Activated T-cell treated with anti-CD3 and anti-CD28 coated beads for 24 hours (primary cell): ENCODE measurements at regions not wholly inside any gene's neighbourhood (a gene's known extent, or its start where the extent isn't known, plus 50 kb on each side); places are given as distances from the start of the nearest gene placed in this dataset.
"Not testable (repeated sequence)": the region's sequence is repeated elsewhere in the genome, so short reads cannot be mapped to it uniquely, and the experiment has no call there.

ENCODE experiments used
- DNase-seq: peaks from one replicate; pipeline ENCODE4 v3.0.0-alpha.2; 2020; ENCODE audit warnings: low read depth

- DNase-seq: no peak
Observed at GRCh38 chr4:72876946-72877345, 192.6 kb downstream of the COX18 start.

GRCh38 chr4:72875545-72875944, 194.0 kb downstream of the COX18 start:
- no peak for DNase-seq

GRCh38 chr4:72875138-72875537, 194.4 kb downstream of the COX18 start:
- no peak for DNase-seq

GRCh38 chr4:72864898-72865297, 204.6 kb downstream of the COX18 start:
- DNase-seq: no peak

DNA sequence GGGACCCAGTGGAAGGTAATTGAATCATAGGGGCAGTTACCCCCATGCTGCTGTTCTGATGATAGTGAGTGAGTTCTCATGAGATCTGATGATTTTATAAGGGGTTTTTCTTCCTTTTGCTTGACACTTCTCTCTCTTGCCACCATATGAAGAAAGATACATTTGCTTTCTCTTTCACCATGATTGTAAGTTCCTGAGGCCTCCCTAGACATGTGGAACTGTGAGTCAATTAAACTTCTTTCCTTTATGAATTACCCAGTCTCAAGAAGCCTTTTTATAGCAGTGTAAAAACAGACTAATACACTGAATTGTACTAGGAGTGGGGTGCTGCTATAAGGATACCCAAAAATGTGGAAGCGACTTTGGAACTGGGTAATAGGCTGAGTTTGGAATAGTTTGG, 205.2 kb downstream of the COX18 start:
- not testable (repeated sequence) for DNase-seq

DNA sequence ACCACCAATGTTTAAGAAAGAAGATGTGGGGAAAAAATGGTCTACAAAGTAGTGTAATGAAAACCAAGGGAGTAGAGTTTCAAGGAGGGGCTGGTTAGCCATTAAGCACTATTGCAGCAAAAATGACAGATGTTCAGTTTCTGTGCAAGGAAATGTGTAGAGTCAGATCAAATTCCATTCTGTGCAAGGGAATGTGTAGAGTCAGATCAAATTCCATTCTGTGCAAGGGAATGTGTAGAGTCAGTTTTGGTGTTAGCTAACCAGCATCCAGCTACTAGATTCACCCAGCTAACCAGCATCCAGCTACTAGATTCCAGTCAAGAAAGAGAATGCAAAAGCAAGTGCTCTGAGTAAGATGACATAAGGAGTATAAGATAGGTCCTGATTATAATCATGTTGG, 208.8 kb downstream of the COX18 start:
- DNase-seq: no peak

- no peak for DNase-seq
Observed at GRCh38 chr4:72858328-72858727, 211.2 kb downstream of the COX18 start.

DNA sequence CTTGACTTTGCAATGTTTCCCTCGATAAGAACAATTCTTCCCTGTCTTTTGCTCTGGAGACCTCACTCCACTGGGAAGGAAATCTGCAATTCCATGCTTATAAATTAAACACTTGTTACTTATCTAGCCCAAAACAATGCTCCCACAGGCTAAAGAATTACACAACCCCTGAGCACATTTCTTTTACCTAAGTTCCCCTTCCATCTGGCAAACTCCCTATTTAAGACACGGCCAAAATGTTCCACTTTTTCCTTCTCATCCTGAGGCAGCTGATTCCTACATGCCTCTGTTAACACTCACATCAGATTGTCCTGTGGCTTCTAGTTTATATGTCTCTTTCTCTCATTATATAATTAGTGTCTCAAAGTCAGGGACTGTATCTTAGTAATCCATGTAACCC, 211.7 kb downstream of the COX18 start:
- no peak for DNase-seq

DNA sequence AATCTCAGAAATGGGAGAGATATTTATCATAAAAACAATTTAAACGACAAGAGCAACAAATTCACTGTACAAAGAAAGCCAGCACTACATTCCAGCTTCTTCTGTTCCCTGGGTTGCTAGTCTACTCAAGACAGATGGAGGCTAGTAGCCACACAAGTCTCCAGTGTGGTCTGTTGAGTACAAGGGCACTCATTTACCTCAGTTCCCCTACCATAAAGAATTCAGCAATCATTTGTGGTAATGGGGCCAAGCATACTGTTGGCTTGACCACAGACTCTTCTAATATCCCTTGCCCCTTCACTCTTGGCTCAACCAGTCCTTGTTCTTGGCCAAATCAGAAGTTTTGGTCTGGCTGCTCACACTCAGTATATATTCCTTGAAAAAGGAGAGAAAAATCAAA, 212.3 kb downstream of the COX18 start:
- no peak for DNase-seq

DNA sequence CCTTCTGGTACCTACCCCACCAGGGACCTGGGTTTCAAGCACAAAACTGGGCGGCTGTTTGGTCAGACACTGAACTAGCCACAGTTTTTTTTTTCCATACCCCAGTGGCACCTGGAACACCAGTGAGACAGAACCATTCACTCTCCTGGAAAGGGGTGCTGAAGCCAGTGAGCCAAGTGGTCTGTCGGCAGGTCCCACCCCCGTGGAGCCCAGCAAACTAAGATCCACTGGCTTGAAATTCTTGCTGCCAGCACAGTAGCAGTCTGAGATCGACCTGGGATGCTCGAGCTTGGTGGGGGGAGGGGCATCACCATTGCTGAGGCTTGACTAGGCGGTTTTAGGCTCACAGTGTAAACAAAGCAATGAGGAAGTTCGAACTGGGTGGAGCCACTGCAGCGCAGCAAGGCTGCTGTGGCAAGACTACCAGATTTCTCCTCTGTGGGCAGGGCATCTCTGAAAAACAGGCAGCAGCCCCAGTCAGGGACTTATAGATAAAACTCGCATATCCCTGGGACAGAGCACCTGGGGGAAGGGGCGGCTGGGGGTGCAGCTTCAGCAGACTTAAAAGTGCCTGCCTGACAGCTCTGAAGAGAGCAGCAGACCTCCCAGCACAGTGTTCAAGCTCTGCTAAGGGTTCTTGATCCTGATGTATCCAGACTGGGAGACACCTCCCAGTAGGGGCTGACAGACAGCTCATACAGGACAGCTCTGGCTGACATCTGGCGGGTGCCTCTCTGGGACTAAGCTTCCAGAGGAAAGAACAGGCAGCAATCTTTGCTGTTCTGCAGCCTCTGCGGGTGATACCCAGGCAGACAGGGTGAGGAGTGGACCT, 223.0 kb downstream of the COX18 start:
- no peak for DNase-seq

DNA sequence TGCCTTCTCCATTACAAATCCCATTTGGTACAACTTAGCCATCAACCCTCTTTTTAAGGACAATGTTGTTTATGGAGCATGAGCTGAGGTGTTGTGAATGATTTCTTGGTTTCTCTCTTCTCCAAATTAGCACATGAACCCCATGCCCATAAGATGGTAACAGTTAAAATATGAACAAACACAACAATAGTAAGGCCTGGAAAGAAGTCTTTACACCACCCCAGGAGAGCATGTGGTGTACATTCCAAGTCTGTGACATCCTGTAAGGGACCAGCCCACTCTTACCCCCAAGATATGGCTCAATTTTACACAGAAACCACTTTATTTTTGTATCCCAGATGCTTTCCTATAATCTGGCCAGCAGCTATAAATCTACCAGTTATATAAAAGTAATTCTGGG, 226.1 kb downstream of the COX18 start:
- no peak for DNase-seq

DNA sequence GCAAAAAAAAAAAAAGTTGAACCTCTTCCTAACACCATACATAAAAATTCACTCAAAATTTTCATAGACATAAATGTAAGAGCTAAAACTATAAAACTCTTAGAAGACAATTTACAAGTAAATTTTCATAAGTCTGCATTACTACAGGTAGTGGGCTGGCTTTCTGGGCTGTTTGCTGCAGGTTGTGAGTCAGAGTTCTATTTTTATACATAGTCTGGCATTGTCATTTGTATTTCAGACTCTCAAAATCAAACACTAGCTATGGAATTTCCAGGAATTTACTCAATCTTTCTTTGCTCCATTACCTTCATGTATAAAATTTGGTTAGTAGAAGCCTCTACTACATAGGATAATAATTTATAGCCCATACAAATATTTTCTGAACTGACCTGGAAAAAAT, 227.2 kb downstream of the COX18 start:
- no peak for DNase-seq

GRCh38 chr4:72840166-72840565, 229.3 kb downstream of the COX18 start:
- not testable (repeated sequence) for DNase-seq

DNA sequence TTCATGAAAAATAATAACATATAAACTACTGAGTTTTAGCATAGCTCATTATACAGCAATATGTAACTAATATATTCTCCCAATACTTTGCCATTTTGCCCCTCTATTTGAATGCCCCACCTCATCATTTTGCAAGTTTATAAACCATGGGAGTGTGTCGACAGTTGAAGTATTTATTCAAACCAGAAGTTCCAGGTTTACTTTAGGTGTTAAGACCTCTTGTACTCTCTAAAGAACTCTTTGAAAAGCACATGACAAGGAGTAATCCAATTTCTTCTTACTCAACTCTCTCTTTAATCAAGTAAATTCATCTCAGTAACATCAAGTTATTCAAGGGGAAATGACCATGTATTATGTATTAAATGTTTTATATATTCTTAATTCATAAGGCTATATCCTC, 240.7 kb downstream of the COX18 start:
- DNase-seq: no peak

DNA sequence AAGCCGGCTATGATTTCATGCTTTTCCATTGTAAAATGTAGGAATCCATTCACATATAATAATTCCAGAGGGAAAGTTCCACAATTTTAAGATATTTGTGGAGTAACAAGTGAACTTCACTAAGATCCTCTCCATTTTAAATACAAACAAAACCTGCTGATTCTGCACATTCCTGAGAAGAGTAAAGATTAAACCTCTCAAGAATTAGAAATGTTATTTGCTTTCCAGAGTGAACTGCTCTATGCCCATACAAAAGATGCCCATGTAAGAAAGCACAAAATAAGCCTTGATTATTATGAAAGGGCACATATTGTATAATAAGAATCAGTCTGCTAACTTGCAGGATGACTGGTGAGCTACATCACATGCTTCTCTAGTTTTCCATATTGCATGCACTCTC, 241.5 kb downstream of the COX18 start:
- no peak for DNase-seq

DNA sequence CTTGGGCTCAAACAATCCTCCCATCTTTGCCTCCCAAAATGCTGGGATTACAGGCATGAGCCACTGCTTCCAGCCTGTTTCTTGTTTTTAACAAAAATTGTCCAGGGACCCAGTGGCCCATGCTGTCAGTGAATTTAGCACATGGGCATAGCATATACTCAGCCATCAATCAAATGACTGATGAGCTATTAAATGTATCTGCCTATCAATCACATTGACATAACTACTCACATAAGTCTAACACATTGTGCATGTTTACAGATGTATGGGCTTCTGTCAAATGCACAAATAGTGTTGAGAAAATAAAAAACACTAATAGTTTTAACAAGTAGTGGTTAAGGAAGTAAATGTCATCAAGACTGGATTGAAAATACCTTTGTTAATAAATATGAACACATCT, 249.4 kb downstream of the COX18 start:
- DNase-seq: no peak

DNA sequence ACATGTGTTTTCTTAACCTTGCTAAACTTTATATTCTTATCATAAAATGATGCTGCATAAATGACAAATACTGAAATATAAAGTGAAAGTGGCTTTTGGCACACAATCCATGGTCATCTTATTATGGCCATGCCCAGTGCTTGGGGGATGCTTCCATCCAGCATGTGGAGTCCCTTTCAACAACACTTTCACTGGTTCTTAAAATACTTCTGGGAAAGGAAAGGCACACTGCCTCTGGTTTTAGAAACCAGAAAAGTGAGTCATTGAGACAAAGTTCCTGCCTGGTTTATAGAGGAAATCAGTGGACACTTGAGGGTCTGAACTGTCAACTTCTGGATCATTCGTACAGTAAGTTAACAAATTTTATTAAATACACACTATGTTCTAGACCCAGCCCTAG, 248.0 kb upstream of the ADAMTS3 start:
- DNase-seq: no peak

- no peak for DNase-seq
Observed at GRCh38 chr4:72814241-72814640, 245.2 kb upstream of the ADAMTS3 start.

GRCh38 chr4:72809208-72809607, 240.2 kb upstream of the ADAMTS3 start:
- no peak for DNase-seq

DNA sequence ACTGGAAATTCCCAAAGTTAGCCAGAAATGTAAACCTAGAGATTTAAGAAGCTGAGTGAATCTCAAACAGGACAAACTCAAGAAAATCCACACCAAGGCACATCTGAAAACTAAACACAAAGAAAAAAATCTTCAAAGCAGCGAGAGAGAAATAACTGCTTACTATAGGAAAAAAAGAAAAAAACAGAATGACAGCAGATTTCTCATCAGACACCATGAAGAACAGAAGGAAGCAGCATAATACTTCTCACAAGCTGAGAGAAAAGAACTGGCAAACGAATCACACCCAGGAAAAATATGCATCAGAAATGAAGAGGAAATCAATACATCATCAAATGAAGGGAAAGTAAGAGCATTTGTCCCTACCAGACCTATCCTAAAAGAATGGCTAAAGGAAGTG, 236.3 kb upstream of the ADAMTS3 start:
- DNase-seq: no peak

DNA sequence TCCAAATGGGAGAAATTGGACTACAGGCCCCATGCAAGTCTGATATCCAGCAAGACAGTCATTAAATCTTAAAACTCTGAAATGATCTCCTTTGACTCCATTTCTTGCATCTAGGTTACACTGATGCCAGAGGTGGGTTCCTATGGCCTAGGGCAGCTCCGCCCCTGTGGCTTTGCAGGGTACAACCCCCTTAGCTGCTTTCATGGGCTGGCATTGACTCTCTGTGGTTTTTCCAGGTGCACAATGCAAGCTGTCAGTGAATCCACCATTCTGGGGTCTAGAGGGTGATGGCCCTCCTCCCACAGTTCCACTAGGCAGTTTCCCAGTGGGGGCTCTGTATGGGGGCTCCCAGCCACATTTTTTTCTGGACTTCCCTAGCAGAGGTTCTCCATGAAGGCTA, 228.5 kb upstream of the ADAMTS3 start:
- DNase-seq: no peak

DNA sequence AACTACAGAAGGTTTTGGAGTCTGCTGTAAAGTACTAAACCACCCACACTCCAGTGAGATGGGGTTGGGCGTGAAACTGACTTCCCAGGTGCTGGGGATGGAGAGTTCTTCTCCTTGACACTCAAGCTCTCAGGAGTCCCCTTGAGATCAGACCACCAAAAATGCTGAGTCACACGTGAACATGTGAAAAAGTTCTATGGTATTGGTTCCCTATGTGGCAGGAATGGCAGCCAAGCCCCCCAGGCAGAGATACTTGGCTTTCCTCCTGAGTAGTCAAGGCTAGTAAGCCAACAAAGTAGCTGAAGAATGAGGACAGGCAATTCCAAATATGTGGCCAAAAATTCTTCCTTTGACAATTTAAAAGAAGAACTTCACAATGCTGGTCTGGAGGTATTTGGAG, 222.0 kb upstream of the ADAMTS3 start:
- no peak for DNase-seq

DNA sequence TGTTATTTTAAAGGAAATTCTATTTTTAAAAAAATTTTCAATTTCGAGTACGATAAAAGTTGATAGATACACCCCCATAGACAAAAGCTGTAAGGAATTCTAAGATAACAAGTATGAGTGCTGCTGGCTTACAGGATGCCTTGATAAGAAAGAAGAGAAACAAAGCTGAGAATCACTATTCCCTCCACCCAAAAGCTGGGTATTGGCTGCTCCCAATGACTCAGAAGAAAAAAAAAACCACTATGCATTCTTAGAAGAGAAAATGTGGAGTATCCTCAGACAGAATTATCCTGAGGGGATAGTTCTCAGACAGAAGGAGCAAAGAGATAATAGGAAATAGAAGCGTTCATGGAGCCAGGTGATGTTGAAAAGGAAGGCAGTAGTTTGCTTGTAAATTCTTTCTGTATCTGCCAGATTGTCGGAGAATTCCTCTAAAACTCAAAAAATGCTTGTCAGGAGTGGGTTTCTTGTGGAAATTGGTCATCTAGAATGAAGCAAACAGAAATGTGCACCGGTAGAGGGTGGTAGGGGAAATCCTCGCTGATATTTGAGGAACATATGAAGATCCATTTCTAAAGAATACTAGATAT, 217.5 kb upstream of the ADAMTS3 start:
- no peak for DNase-seq

DNA sequence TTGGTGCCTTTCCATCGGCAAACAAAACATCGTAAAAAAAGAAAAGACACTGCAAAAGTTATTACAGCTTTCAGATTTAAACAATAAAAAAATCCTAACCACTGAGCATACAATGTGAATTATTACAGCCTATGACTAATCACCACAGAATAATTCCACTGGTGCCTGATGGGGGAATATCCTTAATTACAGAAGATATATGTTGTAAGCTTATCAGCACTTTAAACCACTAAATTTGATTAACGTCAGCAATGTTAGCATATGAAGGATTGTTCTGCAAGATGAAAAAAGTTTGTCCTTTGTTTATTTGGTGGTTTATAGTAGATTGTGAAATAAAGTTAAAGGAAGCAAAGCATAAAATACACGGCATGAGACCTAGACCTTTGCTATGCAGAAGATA, 210.2 kb upstream of the ADAMTS3 start:
- DNase-seq: no peak
